GM23248 (cell line): ENCODE measurements at regions not wholly inside any gene's neighbourhood (a gene's known extent, or its start where the extent isn't known, plus 50 kb on each side); places are given as distances from the start of the nearest gene placed in this dataset.

ENCODE experiments used
- EZH2 ChIP-seq: fragments of 200-600 bp; sonication (generic); IDR thresholded peaks from 2 replicates; pipeline ENCODE4 v1.6.1; 2018; ENCODE audit warnings: antibody characterized with exemption, mild to moderate bottlenecking; ENCODE audit not compliant: insufficient read depth, poor library complexity, severe bottlenecking
- EZH2phosphoT487 ChIP-seq: fragments of 200-600 bp; sonication (generic); IDR thresholded peaks from 2 replicates; pipeline ENCODE4 v1.6.1; 2018; ENCODE audit warnings: antibody characterized with exemption, moderate library complexity, mild to moderate bottlenecking, low read depth; ENCODE audit not compliant: insufficient read depth

- TF ChIP-seq EZH2phosphoT487 (no peak), EZH2 (no peak)
Observed at GRCh38 chr10:129057856-129058663, 409.0 kb upstream of the MGMT start.
